GM19351 (cell line): ENCODE measurements at regions not wholly inside any gene's neighbourhood (a gene's known extent, or its start where the extent isn't known, plus 50 kb on each side); places are given as distances from the start of the nearest gene placed in this dataset.
"Not testable (repeated sequence)": the region's sequence is repeated elsewhere in the genome, so short reads cannot be mapped to it uniquely, and the experiment has no call there.

Experiments used
- ATAC-seq: cut with Tn5 transposase; IDR thresholded peaks from one replicate; pipeline ENCODE4 v1.9.1; 2021; ENCODE audit warnings: mild to moderate bottlenecking, moderate library complexity; ENCODE audit not compliant: unreplicated experiment

DNA sequence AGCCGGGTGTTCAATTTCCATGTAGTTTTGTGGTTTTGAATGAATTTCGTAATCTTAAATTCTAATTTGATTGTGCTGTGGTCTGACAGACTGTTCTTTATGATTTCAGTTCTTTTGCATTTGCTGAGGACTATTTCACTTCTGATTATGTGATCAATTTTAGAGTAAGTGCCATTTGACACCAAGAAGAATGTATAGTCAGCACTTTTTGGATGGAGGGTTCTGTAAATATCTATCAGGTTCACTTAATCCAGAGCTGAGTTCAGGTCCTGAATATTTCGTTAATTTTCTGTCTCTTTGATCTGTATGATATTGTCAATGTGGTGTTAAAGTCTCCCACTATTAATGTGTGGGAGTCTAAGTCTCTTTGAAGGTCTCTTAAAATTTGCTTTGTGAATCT lies 944.9 kb downstream of the TLE4 start:
- ATAC-seq: no peak

DNA sequence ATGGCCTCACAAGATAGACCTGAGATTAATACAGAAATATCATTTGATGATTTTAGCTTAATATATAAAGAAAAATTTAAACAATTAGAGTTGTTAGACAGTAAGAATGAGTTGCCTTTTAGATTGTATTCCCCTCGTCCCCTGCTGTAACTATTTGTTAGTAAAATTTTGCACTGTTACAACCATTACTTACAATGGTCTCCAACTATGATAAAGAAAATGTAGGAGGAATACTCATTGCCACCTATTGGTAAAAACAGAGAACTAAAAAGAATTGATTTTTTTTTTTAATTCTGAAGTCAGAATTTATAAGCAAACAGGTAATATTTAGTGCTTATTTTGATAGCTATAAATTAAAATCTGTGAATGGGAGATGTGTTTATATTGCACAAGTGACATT lies 937.6 kb downstream of the TLE4 start:
- no peak for ATAC-seq

DNA sequence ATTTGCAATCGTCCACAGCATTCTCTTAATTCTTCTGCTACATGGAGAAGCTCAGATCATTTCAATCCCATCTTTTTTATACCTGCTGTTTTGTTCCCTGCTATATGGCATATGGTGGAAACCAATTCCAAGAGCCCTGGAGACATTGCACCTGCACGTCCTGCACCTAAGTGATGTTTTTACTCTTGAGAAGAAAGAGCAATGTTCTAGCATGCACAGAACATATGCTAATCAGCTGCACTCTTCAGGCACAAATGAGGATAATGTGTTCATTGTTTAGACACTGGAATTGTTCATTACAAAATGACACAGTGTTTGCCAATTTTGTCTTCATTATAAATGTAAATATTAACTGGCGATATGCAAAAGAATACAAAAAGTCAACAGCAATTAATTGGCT lies 935.8 kb downstream of the TLE4 start:
- ATAC-seq: no peak

DNA sequence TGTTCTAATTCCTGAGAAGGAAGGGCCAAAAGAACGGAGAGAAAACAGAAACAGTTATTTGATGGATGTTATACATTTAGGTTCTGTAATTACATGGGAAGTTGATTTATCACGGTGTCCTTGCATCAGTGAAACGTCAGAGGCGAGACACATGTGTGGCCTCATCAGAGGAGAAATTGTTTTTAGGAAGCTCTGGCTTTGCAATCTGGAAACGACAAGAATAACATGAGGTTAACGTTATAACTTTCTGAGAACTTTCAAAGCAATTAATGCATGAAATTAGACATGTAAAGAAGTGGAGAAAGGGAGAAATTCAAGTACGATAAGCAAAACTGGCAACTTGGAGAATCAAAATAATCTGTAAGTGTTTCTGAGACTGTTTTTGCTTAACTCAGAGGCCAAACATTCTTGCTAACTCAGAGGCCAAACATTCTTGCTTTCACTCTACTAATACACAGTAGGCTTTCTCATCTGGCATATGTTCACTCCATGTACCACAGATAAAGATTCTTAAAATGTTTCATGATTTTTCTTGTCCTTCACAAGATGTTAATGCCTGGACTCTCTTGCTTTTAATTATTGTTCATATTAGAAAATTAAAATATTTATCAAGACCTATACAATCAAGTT lies 933.0 kb downstream of the TLE4 start:
- ATAC-seq: no peak

DNA sequence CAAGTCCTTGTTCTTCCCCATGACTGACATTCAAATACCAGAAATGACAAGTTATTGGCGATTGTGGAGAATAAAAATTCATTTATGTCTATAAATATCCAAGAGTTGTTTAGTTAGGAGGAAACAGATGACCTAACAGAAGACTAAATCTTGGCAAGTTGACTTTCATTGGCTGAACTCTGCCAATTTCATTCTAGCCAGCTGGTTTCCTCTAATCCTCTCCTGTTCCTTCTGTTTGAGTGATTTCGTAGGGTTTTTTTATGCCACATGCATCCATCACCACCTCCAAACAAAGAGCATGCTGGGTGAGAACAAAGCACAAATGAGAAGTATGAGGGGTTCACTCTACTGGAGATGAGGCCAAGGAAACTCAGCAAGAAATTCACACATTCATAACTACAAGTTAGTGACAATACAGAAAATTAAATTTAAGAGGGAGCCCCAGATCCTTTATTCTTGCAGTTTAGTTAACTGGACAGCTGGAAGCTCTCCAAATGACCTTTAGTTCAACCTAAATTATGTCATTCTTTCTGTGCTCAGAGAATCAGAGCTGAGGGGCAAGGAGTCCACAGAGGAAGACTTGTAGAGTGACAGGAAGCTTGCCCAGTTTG lies 932.0 kb downstream of the TLE4 start:
- no peak for ATAC-seq

DNA sequence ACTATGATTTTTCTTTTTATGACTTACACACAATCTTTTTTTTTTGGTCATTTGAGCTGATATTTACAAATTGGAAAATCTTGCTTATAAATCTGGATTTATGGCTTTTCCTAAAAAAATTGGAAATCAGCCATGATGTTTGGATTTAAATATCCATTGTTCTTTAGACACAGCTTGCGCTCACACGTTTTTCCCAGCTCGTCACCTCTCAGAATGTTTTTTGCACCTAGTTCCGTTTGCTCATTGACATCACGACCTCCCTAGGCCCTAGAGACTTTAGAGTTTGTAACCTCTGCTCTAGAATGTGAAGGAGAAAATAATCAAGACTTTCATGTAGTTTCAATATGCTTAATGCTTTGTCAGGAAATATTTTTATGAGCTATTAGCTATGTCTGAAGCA lies 930.5 kb downstream of the TLE4 start:
- ATAC-seq: no peak

DNA sequence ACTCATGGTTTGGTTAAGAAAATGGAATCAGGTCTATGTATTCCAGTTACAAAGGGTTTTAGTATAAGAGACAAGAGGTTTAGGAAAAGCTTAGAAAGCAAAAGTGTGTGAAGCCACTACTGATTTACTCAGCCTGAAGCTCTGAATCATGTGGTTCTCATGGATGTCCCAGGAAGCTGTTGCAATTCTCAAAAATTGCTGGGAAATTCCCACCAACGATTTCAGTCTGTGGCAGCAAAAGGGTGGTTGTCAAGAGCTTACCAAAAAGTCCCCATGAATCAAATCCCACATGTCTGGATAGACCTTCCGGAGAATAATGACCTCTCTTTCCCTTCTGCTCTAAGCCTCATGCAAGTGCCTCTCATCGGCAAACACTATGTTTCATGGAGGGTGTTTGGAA lies 929.9 kb downstream of the TLE4 start:
- ATAC-seq: no peak

DNA sequence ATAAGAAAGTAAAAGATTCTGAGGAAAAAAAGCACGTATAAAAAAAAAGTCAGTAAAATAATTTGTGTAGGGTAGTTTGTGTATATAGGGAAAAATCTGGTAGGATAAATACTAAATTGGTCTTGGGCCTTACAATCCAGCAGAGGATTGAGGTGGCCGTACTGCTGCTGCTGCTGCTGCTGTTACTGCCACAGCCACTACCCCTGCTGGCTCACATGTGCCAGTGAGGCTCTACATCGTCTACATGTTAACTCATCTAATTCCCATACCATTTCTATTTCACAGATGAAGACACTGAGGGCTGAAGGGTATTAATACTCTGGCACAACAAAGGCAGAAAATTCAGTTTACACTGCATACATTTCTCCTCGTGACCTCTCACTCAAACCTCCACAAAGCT lies 928.5 kb downstream of the TLE4 start:
- ATAC-seq: no peak

DNA sequence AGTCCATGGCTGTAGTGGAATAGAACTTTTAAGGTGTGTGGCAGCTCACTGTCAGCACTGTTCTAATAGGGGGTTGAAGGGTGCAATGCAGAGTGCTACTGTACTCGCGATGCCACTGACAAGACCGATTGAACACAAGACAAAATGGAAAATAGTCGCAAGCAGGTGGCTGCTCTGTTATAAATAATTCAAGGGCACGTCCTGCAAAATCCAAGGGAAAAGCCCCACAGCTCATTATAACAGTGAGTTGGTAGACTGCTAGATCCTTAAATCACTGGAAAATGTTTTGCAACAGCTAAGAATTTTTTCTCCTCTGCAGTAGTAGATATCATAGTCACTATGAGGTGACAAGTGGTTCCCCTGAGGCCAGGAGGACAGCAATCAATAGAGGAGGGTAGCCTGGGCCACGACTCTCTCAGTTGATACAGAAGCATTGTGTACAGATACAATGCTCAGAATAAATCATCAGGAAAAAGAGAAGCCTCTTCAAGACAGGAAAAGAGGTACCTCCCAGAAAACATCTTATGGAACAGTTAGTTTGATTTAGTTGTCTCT lies 926.3 kb downstream of the TLE4 start:
- ATAC-seq: no peak

DNA sequence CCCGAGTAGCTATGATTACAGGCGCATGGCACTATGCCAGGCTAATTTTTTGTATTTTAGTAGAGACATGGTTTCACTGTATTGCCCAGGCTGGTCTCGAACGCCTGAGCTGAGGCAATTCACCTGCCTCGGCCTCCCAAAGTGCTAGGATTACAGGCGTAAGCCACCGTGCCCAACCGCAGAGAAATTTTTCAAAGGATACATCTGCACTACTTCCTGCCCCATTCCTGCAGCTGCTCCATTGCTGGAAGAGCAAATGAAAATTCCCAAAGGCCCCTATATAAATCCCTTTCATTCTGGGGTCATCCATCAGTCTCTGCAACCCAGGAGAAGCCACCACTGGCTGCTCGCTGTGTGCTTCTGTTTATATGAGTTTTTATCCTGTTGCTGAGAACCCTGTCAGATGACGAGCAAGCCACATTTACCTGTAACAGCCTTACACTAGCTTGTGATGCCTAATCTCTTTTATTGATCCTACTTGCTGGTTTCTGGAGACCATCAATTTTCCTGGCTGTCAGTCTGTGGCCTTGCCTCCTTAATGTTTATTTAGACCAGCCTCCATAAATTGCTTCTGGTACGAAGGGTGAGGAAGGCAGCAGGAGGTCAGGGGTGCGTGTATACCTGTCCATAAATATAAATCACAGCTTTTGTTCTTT lies 925.3 kb downstream of the TLE4 start:
- ATAC-seq: no peak

DNA sequence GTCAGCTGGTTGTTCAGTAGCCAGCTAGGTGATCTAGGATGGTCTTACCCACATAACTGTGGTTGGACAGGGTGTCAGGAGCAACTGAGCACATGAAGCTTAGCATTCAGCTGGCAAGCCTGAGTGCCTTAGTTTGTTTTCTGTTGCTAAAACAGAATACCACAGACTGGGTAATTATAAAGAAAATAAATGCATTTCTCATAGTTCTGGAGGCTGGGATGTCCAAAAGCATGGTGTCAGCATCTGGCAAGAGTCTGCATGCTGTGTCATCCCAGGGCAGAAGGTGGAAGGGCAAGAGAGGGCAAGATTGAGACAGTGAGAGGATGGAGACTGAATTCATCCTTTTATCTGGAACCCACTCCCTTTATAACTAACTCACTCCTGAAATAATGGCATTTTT lies 921.5 kb downstream of the TLE4 start:
- no peak for ATAC-seq

DNA sequence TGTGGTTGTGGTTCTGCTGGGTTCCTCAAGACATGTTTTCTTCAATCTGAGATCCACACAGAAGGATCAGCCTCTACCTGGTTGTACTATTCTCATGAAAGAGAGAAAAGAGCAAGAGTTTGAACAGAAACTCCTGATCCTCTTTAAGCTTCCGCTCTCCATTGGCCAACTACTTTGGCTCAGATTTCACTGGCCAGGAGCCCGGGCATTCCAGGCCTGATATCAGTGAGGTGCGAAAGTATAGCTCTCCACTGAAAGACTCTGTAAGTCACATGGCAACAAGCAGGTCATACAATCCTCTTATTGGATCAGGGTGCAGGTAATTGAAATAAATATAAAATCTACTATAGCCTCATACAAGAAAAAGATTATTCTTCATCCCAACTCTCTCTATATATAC lies 920.5 kb downstream of the TLE4 start:
- ATAC-seq: no peak

DNA sequence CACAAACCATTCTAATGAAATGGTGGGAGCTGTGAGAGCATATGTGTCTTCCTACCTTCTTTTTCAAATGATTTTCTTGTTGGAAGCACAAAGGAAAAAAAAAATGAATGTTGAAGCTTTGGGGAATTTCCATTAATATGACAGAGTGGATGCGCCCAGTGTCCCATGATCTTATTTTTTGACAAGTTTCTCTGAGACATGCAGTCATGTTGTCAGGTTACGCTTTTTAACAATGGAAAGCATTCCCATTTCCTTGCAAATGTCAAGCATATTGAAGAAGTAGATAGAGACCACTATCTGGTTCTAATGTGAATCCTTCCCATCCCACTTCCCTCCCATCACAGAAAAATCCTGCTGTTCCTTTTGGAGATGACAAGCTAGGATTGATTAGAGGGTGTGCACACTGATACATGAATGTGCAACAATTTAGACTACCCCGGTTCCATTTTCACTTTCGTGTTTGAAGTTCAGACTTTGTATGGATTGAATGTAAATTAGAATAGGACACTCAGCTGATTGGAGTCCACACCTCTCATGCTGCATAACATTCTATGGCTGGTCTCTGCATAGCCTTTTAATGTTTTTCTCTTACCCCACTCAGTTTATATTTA lies 919.4 kb downstream of the TLE4 start:
- no peak for ATAC-seq

DNA sequence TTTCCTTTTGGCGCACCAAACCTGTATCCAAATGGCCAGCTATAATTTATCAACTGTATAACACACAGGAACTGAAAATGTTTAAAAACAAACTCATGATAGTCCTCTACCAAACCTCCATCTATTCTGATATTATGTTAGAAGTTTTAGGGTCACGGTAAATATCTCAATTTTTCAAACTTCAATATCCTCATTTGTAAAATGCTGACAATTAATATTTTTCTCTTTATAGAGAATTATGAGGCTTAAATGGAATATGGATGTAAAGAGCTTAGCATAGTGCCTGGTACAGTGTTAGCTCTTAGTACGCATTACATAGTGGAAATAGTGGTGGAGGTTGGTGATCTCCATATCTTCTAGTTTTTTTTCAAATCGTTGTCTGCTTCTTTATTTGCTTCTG lies 917.6 kb downstream of the TLE4 start:
- ATAC-seq: no peak

DNA sequence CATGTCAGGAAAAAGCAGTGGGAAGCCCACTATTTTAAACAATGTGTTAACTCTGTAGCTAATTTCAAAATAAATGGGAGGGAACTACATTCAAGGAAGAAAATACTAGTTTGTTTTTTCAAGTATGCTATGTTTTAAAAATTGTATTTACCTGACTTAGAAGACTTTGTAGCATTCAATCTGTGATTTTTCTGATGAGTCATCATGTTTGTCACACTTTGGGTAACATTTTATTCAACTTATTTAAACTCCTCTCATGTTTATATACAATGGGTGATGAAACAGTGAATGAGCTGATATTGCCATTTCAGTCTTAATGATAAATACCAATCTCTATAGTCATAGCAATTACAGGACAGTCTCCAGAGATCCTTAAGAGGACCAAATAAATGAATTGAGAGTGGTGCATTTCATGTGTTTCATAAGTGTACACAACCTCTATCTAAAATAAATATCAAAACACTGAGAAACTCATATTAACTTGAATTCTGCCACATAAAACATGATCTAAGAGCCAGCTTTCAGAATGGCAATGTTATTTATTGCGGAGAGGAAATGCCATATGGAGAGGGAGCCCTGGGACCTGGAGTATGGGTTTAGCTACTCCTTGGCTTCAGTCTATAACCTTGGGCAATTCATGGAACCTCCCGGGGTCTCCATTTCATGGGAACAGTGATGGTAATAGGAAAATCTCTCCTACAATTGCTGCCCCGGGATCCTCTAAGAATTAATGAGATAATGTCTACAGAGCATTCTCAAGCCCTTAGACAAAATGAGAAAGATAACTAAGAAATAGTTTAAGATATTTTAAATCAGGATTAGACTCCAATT lies 913.9 kb downstream of the TLE4 start:
- ATAC-seq: no peak

DNA sequence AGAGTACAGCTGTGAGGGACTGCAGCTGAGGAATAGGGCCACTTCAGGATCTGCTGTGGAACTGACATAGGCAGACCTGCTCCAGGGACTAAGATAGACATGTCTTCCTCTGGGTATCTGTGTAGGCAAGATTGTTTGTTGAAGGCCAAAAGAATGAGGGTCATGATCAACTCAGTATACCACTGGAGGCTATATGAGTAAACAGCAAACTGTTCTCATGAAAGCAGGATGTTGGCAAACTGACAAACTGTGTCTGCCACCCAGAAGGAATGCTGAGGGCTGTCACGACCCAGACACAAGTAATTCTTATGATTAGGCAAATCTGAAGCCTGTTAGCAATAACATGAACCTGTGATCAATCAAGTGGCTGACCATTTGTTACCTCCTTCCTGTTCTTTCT lies 910.5 kb downstream of the TLE4 start:
- ATAC-seq: not testable (repeated sequence)

DNA sequence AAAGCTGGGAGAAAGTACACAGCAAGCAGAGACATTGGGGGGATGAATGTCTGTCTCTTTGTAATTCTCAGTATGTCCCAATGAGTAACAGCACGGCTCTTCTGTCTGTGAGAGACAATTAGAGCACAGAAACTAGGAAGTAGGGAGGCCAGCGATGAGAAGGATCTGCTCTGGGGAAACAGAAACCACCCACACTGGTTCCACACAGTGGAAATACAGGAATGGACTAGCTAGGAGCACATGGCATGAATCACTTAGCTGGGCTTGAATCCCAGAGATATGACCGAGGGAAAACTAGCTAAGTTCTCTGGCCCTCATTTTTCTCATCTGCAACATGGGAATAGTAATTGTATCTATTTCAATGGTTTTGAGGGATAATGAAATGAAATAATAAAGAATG lies 895.9 kb downstream of the TLE4 start:
- ATAC-seq: no peak

DNA sequence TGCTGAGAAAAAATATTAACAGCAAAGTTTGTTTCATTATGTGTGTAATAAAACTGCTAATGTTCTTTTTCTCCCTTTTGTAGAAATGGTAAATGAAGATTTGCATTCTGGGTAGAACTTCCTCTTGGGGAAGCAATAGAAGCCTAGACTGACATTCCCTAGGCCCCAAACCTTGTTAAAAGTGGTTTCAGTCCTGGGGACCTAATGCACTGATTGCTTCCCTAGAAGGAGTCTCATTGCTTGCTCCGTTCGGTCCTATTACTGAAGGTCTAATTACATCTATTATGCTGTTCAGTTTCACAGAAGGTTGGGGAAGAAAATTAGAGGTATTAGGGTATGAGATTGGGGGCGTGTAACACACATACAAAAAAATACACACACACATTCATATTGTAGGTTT lies 893.8 kb downstream of the TLE4 start:
- ATAC-seq: no peak

DNA sequence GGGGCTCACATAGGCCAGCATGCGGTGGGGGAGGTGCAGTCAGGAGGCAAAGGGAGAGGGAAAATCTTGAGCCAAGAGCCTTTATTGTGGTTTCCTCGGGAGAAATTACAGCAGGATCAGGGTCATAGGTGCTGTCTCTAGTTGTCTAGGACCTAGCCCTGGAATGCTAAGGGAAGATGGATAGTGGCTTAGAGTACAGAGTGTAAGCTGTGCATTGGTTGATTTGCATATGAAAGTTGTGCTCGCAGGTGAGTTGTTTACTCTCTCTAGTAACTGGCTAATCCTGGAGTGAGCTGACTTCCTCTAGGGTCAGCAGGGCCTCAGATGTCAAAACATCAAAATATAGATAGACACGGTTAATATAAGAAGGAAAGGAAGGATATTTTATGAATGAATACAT lies 877.7 kb downstream of the TLE4 start:
- no peak for ATAC-seq

DNA sequence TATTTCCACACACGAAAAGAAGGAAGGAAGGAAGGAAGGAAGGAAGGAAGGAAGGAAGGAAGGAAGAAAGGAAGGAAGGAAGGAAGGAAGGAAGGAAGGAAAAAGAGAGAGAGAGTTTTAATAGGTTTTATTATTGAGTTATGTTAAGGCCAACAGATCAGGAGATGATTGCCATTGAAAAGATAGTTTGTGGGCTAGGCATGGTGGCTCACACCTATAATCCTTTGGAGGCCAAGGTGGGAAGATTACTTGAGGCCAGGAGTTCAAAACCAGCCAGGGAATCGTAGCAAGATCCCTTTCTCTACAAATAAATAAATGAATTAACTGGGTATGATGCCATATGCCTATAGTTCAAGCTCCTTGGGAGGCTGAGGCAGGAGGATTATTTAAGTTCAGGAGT lies 877.2 kb downstream of the TLE4 start:
- no peak for ATAC-seq

DNA sequence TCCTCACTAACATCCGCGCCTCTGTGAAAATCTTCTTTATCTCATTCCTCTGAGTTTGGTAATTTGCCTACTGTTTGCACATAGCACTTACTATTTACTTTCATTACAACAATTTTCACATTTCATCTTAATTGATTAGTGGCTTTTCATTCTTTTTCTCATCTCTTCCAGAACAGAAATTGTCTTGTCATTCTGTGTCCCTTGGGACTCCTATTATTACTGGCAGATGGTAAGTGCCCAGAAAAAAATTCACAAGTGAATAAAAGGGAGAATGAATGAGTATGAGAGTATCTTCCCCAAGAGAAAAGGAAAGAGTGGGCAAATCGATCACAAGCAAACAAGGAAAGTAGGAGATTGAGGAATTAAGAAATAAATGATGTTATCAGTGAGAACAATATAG lies 876.1 kb downstream of the TLE4 start:
- ATAC-seq: no peak
